ENCODE measurements at regions not wholly inside any gene's neighbourhood (a gene's known extent, or its start where the extent isn't known, plus 50 kb on each side); places are given as distances from the start of the nearest gene placed in this dataset.

DNA sequence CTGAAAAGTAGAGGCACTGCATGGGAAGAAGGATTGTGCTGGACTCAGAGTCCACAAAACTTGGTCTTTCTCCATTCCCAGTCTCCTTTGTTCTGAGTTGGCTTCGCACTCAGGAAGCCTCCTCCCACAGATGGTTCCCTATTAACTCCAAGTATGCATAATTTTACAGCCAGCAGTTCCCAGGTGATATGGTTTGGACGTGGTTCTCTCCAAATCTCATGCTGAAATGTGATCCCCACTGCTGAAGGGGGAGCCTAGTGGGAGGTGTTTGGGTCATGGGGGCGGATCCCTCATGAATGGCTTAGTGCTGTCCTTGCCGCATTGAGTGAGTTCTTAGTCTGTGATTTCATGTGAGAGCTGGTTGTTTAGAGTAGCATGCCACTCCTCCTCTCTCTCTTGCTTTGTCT lies 86.6 kb downstream of the FEM1C start:
- ChIA-PET POLR2A (no interaction called here), CTCF (no interaction called here)
- peaks cover 32% of the 10 kb centered on the region for H3K27me3 Mint-ChIP-seq
- no peak overlapping the region for H3K4me3 Mint-ChIP-seq
- Histone ChIP-seq H3K4me3 (ENCODE audit: low read length) (no peak overlapping the region), H3K27ac (ENCODE audit: low read depth in 1 of 2, low read length in 2 of 2) (no peak overlapping the region), H3K9me3 (ENCODE audit: control insufficient read depth in 1 of 2, insufficient read depth in 1 of 2, low read length in 2 of 2) (no peaks in the 10 kb centered on the region), H3K27me3 (ENCODE audit: control insufficient read depth in 1 of 2, insufficient read depth in 2 of 2, low read length in 2 of 2) (peaks cover 3 to 12% of the 10 kb centered on the region in 2 experiments), H3K36me3 (ENCODE audit: insufficient read depth, low read length) (no peaks in the 10 kb centered on the region), H3K4me1 (ENCODE audit: insufficient read depth, low read length) (no peaks in the 10 kb centered on the region)
- TF ChIP-seq, protein P1, sequence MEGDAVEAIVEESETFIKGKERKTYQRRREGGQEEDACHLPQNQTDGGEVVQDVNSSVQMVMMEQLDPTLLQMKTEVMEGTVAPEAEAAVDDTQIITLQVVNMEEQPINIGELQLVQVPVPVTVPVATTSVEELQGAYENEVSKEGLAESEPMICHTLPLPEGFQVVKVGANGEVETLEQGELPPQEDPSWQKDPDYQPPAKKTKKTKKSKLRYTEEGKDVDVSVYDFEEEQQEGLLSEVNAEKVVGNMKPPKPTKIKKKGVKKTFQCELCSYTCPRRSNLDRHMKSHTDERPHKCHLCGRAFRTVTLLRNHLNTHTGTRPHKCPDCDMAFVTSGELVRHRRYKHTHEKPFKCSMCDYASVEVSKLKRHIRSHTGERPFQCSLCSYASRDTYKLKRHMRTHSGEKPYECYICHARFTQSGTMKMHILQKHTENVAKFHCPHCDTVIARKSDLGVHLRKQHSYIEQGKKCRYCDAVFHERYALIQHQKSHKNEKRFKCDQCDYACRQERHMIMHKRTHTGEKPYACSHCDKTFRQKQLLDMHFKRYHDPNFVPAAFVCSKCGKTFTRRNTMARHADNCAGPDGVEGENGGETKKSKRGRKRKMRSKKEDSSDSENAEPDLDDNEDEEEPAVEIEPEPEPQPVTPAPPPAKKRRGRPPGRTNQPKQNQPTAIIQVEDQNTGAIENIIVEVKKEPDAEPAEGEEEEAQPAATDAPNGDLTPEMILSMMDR (IDR thresholded peaks at IDR 0.05) = no peak
- no peaks in the 10 kb centered on the region for H3K9me3 Mint-ChIP-seq
- H3K4me1 Mint-ChIP-seq (ENCODE audit: low read depth) = no peaks in the 10 kb centered on the region
- DNase-seq (no peak), ATAC-seq (ENCODE audit: poor library complexity) (no peak)
- H3K27ac Mint-ChIP-seq = no peak overlapping the region
- intact Hi-C loops (cut with DNase I, micrococcal nuclease) = no loop called here
- no peaks in the 10 kb centered on the region for H3K36me3 Mint-ChIP-seq (ENCODE audit: low read depth)

DNA sequence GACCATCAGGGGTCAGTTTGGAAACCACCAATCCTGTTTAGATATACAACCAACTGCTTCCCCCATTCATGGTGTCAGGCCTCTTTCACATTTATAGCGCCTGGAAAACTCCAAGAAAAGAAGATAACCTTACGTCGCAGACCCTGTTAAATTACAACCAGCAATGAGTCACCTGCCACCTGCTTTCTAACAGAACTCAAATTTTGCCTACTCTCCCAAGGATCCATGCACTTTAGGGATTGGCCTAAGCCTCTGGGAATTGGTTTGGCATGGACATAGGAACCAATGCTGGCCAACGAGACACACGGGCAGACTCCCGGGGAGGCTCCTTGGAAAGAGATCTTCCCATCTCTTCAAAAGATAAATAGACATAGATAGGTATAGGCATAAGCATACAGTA lies 87.0 kb downstream of the FEM1C start:
- Histone ChIP-seq H3K4me1 (ENCODE audit: insufficient read depth, low read length) (no peaks in the 10 kb centered on the region), H3K27me3 (ENCODE audit: control insufficient read depth in 1 of 2, insufficient read depth in 2 of 2, low read length in 2 of 2) (peaks cover 3 to 12% of the 10 kb centered on the region in 2 experiments), H3K9me3 (ENCODE audit: control insufficient read depth in 1 of 2, insufficient read depth in 1 of 2, low read length in 2 of 2) (no peaks in the 10 kb centered on the region), H3K4me3 (ENCODE audit: low read length) (no peak overlapping the region), H3K36me3 (ENCODE audit: insufficient read depth, low read length) (no peaks in the 10 kb centered on the region), H3K27ac (ENCODE audit: low read depth in 1 of 2, low read length in 2 of 2) (no peak overlapping the region)
- H3K4me1 Mint-ChIP-seq (ENCODE audit: low read depth) = no peaks in the 10 kb centered on the region
- TF ChIP-seq, protein P1 (IDR thresholded peaks at IDR 0.05) = no peak
- POLR2A ChIA-PET = no interaction called here
- CTCF ChIA-PET = no interaction called here
- H3K36me3 Mint-ChIP-seq (ENCODE audit: low read depth) = no peaks in the 10 kb centered on the region
- H3K27ac Mint-ChIP-seq = no peak overlapping the region
- intact Hi-C loops (cut with DNase I, micrococcal nuclease) = no loop called here
- no peak overlapping the region for H3K4me3 Mint-ChIP-seq
- H3K9me3 Mint-ChIP-seq = no peaks in the 10 kb centered on the region
- H3K27me3 Mint-ChIP-seq = peaks cover 28% of the 10 kb centered on the region
- DNase-seq = no peak
- no peak for ATAC-seq (ENCODE audit: poor library complexity)

DNA sequence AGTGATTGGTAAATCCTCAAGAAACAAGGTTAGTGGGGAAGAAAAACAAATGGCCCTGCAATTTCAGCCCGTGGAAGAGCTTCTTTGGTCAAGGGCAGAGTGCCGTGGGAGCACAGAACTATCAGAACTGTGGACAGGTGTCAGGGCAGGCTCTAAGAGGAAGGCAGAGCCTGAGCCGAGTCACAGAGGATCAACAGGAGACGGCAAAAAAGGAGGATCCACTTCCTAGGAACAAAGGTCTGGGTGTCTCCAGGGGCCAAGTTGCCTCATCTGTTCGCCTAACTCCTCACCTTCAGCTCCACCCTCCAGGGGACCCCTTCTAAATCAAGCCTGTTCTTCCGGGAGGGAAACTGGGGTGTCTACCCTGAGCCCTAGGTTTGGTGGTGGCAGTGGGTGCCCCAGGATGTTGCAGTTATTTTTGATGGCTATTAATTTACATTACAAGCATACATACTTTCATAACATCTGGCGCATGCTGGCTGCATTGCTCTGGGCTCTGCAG lies 88.0 kb downstream of the FEM1C start:
- ChIA-PET POLR2A (no interaction called here), CTCF (no interaction called here)
- intact Hi-C loops (cut with DNase I, micrococcal nuclease) = no loop called here
- Mint-ChIP-seq H3K27ac (no peak overlapping the region), H3K9me3 (no peaks in the 10 kb centered on the region), H3K27me3 (peaks cover 18% of the 10 kb centered on the region), H3K36me3 (ENCODE audit: low read depth) (no peaks in the 10 kb centered on the region), H3K4me1 (ENCODE audit: low read depth) (no peaks in the 10 kb centered on the region), H3K4me3 (no peak overlapping the region)
- H3K27ac ChIP-seq (ENCODE audit: low read depth in 1 of 2, low read length in 2 of 2) = no peak overlapping the region
- TF ChIP-seq, protein P1 (IDR thresholded peaks at IDR 0.05) = no peak
- no peaks in the 10 kb centered on the region for H3K4me1 ChIP-seq (ENCODE audit: insufficient read depth, low read length)
- DNase-seq = no peak
- H3K36me3 ChIP-seq (ENCODE audit: insufficient read depth, low read length) = no peaks in the 10 kb centered on the region
- H3K9me3 ChIP-seq (ENCODE audit: control insufficient read depth in 1 of 2, insufficient read depth in 1 of 2, low read length in 2 of 2) = no peaks in the 10 kb centered on the region
- no peak overlapping the region for H3K4me3 ChIP-seq (ENCODE audit: low read length)
- no peak for ATAC-seq (ENCODE audit: poor library complexity)
- peaks cover 3 to 8% of the 10 kb centered on the region in 2 experiments for H3K27me3 ChIP-seq (ENCODE audit: control insufficient read depth in 1 of 2, insufficient read depth in 2 of 2, low read length in 2 of 2)
